Head of caudate nucleus (tissue), 42 donors: ENCODE measurements at regions not wholly inside any gene's neighbourhood (a gene's known extent, or its start where the extent isn't known, plus 50 kb on each side); places are given as distances from the start of the nearest gene placed in this dataset.
A peak's percentile ranks its signal among the peaks of the same experiment; 100 is the strongest.
"Not testable (repeated sequence)": the region's sequence is repeated elsewhere in the genome, so short reads cannot be mapped to it uniquely, and the experiment has no call there.

Experiments
- DNase-seq, 42 donors: peaks; one replicate each; pipeline versions ENCODE4 v3.0.0 to v3.0.0-alpha.2; 2020 to 2021; ENCODE audit warnings: mixed read lengths in 7 of 42
- intact Hi-C: fragments of 100-400 bp; cut with DNase I; formaldehyde crosslinking; loops from one replicate; pipeline ENCODE4 v1.15.0; 2022

DNA sequence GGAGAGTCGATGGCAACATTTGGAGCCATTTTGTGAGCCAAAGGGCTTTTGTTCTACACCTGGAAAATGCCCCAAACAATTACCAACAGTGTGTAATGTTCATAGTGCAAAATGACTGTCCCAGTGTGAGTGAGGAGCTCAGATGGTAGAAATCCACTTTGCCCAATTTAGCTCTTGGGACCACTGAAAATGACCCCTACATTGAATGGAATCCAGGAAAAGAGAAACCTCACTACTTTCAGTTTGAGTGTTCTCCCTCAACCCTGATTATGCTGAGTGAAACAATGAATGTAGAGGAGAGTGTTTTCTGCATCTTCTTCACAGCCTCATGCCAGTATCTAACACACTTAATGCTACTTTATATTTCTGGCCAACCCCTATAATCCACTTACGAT, 84.9 kb upstream of the NRN1 start:
- DNase-seq = no peak

DNA sequence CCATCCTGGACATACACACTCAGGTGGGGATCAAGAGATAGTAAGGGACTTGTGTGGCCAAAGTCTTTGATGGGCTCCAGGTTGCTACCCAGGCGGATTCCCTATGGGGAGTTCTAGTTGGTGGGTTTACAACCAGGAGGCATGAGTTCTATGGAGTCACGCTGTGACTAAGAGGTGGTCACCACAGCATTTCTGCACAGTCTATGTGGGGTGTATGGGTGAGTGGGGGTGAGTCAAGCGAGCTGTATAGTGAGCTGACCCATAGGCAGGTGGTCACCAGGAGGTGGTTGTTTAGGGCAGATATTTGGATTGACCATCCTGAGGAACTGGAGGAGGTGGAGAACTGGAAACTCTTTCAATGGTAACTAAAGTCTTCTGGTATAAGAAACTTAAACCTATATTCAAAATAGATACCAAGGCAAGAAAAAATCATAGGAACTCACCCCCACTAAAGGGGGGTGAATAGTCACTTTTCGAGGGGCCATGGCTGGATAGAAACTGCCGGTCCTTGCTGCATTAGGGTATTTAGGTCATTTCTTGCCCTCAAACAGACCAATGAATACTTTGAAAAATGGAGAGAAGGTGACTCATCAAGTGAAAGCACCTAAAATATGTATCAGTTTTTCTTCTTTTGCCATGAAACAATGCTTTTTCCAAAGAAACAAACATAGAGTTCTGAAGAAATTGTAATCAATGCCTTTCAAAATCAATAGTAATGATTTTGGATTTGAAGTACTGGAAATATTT, 84.3 kb upstream of the NRN1 start:
- intact Hi-C loops = no loop called here
- DNase-seq = no peak

More for the DNA sequence above, 84.9 kb upstream of the NRN1 start:
- intact Hi-C loops = no loop called here

DNA sequence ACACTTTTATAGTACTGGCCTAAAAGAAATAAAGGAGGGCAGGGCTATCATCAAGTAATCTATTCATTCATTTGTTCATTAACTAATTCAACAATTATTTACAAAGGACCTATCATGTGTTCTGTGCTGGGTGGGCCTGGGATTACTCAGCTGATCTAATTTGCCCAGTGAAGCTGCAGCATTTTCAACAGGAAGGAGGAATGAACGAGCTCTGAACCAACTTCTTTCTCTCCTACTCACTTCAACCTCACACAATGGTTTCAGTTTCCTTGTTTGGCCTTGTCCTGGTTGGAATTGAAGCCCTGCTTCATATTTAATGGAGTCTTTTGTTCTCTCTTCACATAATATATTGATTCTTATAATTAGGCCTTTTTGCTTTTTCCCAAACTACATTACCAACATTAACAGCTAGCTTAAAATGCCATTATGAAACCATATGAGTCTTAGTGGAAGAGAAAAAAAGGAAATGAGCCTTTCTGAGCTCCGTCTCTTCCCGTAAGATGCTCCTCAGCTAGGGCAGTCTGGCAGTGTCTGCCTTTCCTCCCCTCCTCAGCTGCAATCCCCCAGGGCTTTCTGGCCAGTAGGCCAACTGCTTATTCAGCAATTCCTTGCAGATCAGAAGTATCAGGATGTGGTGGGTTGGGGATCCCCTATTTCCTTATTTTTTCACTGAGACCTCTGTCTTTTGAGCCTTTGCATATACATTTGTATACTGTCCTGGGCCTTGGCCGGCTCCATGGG, 79.4 kb upstream of the NRN1 start:
- peak in 21 of 42 donors; percentile 2 to 46 (median 14) for DNase-seq
- intact Hi-C loops = no loop called here

DNA sequence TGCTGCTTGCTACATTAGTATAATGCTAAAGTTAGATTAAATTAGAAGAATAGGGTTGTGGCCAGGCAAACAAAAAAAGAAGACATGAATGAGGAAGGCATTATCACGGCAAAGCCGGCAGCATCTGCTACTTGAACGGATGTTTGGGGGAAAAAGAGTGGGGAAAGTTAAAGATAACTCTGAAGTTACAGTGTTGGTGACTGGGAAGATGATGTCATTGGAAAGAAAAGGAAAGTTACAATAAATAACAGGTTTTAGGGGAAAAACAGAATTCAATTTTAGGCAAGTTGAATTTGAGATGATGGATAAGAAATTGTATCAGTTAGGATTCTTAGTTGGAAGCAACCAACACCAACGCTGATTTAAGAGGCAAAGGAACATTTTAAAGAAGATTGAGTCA, 74.2 kb upstream of the NRN1 start:
- no peak for DNase-seq
- intact Hi-C loops = no loop called here

DNA sequence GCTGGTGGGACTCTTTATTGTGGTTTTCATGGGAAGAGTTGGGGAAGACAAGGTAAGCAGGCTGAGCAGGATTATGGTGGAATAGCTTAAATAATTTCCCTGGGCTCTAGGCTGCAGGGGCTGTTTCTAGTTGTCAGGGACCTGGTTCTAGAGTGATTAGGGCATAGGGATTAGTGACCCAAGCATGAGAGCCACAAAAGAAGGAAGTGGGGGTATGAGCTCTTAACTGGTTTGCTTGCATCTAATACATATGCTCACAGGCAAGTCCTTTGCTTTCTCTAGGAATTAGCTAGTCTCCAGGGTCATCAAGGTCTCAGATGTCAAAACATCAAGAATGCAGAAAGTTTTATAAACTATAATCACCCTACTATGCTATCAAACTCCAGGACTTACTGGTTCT, 67.5 kb upstream of the NRN1 start:
- DNase-seq = no peak
- intact Hi-C loops = no loop called here

DNA sequence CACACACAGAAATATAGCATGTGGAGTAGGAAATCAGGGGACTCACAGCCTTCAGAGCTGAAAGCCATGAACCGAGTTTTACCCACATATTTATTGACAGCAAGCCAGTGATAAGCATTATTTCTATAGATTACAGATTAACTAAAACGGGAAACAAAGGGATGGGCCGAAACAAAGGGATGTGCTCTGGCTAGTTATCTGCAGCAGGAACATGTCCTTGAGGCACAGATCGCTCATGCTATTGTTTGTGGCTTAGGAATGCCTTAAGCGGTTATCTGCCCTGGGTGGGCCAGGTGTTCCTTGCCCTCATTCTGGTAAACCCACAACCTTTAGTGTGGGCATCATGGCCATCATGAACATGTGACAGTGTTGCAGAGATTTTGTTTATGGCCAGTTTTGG, 61.4 kb upstream of the NRN1 start:
- intact Hi-C loops, DNase-seq: not testable (repeated sequence)

DNA sequence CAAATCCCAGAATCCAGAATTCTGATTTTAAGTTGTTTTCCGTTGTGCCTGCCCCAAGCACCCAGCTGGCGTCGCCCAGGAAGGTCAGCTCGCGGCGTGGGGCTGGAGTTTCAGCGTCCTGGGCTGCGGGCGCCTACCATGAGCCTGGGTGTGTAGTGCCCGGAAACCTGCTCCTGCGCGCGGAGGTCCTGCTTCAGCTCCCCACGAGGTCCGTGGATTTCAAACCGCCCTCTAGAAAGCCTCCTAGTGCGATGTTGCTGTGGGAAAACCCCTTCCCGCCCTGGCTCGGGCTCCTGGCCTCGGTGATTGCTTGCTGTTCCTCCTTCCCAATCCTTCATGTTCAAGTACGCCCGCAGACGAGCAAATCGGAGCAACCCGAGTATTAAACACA, 51.3 kb upstream of the NRN1 start:
- no peak for DNase-seq
- intact Hi-C loops = loop anchor here (10.0 kb wide), 1 partner anchor 487 kb away; no protein-coding TSS in a partner anchor

DNA sequence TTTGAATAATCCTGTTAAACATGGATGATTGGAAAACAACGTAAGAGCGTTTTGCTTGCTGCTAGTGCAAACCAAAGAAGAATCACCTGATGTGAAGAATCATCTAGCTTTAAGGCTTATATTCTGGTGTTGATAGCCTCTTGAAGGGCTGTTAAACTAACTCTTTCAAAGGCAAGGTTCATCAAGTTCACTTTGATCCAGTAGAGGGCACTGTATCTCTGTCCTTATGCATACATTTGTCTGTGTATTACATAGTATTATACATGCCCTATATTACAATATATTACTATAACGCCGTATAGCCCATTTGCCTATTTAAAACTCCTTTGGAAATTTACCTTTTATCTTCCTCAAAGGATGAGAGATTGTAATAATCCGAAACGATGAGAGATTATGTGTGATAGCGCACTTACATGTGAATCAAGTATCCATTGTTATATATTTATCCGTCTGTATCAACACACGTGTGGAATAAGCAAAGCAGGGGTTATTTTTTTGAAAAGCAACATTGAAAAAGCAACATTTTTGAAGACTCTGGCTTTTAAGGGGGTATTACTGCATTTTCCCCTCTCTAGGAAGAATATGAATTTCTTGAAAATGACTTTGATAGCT, 50.8 kb upstream of the NRN1 start:
- peak in 9 of 42 donors; percentile 8 to 52 (median 29) for DNase-seq
- intact Hi-C loops = loop anchor here (10.0 kb wide), 1 partner anchor 487 kb away; no protein-coding TSS in a partner anchor
